GM13977 (cell line): ENCODE measurements at regions not wholly inside any gene's neighbourhood (a gene's known extent, or its start where the extent isn't known, plus 50 kb on each side); places are given as distances from the start of the nearest gene placed in this dataset.
"Not testable (repeated sequence)": the region's sequence is repeated elsewhere in the genome, so short reads cannot be mapped to it uniquely, and the experiment has no call there.

ENCODE experiments used
- DNase-seq: peaks from one replicate; pipeline ENCODE4 v3.0.0; 2012; ENCODE audit warnings: low spot score
- CTCF ChIP-seq: IDR thresholded peaks from 2 replicates; pipeline ENCODE4 v1.5.1; 2012; ENCODE audit warnings: mild to moderate bottlenecking, control low read depth; ENCODE audit not compliant: insufficient read depth; ENCODE audit errors: extremely low read depth, missing control alignments
- in situ Hi-C: fragments of 300-500 bp; cut with MboI; formaldehyde crosslinking; loops from one replicate; pipeline ENCODE4 v1.12.0; 2022; ENCODE audit warnings: low sequenced_read_pairs, low pct_unique_long_range_greater_than_20kb, mixed read lengths, inconsistent platforms; ENCODE audit not compliant: unreplicated experiment

DNA sequence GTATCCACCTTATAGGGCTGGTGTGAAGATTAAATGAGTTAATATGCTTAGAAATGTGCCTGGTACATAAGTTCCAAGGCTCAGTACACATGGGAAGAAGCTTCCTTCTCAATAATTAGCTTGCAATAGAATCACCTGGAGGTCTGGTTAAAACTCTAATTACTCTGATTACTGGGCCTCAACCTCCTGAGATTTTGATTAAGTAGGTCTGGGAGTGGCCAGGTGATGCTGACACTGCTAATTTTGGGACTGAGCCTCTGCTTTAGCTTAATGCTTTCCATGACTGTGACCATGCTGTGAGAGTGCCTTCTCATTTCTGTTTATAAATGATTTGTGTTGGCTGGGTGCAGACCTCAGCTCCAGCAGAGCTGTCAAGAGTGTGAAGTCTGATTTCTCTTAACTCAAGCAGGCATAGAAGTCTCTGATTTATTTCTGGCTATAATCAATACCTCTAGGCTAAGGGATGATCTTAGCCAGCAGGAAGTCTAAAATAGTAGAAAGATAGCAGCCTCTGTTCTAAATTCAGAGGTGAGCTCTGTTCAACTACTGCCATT, 85.3 kb upstream of the ZNF608 start:
- no peak for DNase-seq
- in situ Hi-C loops: no loop called here
- no peak for TF ChIP-seq CTCF

DNA sequence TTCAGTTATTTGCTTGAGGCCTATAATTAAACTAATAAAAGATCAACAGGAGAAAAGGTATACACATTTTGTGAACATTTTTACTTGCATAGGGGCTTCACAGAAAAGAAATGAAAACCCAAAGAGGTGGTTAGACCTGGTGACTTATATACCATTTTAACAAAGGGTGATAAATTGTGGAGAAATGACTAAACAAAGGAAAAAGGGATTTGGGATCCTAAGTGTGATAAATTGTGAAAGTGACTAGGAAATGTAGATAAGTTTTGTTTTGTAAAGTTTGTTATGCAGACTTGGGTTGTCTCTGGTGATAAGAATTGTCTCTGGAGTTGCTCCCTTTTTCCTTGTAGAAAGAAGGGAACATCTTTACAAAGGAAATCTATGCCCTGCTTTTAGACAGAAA, 86.1 kb upstream of the ZNF608 start:
- TF ChIP-seq CTCF: no peak
- in situ Hi-C loops: no loop called here
- no peak for DNase-seq

DNA sequence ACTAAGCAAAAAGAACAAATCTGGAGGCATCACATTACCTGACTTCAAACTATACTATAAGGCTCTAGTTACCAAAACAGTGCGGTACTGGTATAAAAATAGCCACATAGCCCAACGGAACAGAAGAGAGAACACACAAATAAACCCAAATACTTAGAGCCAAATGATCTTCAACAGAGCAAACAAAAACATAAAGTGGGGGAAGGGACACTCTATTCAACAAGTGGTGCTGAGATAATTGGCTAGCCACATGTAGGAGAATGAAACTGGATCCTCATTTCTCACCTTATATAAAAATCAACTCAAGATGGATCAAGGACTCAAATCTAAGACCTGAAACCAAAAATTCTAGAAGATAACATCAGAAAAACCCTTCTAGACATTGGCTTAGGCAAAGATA, 89.9 kb upstream of the ZNF608 start:
- in situ Hi-C loops: not testable (repeated sequence)

GRCh38 chr5:124839371-124839998, 93.0 kb upstream of the ZNF608 start:
- in situ Hi-C loops: no loop called here
- TF ChIP-seq CTCF: no peak
- no peak for DNase-seq

More for the DNA sequence above, 89.9 kb upstream of the ZNF608 start:
- not testable (repeated sequence) for DNase-seq

GRCh38 chr5:124841829-124842712, 95.6 kb upstream of the ZNF608 start:
- no peak for TF ChIP-seq CTCF
- DNase-seq: no peak
- in situ Hi-C loops: no loop called here

GRCh38 chr5:124842725-124843595, 96.5 kb upstream of the ZNF608 start:
- in situ Hi-C loops: no loop called here

More at GRCh38 chr5:124842725-124843595, 96.5 kb upstream of the ZNF608 start:
- DNase-seq: no peak
- no peak for TF ChIP-seq CTCF
